Karpas-422 (cell line): ENCODE measurements at regions not wholly inside any gene's neighbourhood (a gene's known extent, or its start where the extent isn't known, plus 50 kb on each side); places are given as distances from the start of the nearest gene placed in this dataset.

Source experiments
- DNase-seq: peaks from one replicate; pipeline ENCODE4 v3.0.0-alpha.2; 2015
- H2AFZ ChIP-seq: fragments of 200-600 bp; sonication (generic); 2 replicates; pipeline ENCODE4 v1.6.1; 2014; ENCODE audit warnings: antibody characterized with exemption, low read length, mixed read lengths
- H3K27ac ChIP-seq: fragments of 200-600 bp; sonication (generic); 2 replicates; pipeline ENCODE4 v1.5.1; 2014; ENCODE audit warnings: mild to moderate bottlenecking, low read length, moderate library complexity
- H3K27me3 ChIP-seq: fragments of 200-600 bp; sonication (generic); 2 replicates; pipeline ENCODE4 v1.6.1; 2014; ENCODE audit warnings: low read length, mixed read lengths
- H3K36me3 ChIP-seq: fragments of 200-600 bp; sonication (generic); 2 replicates; pipeline ENCODE4 v1.6.1; 2014; ENCODE audit warnings: low read length, mixed read lengths; ENCODE audit not compliant: insufficient read depth
- H3K4me1 ChIP-seq: fragments of 200-600 bp; sonication (generic); 2 replicates; pipeline ENCODE4 v1.6.1; 2014; ENCODE audit warnings: mild to moderate bottlenecking, low read length, mixed read lengths
- H3K4me2 ChIP-seq: fragments of 200-600 bp; sonication (generic); 2 replicates; pipeline ENCODE4 v1.6.1; 2014; ENCODE audit warnings: low read length, low read depth, mild to moderate bottlenecking; ENCODE audit not compliant: poor library complexity, severe bottlenecking
- H3K4me3 ChIP-seq: fragments of 200-600 bp; sonication (generic); 2 replicates; pipeline ENCODE4 v1.5.1; 2014; ENCODE audit warnings: mild to moderate bottlenecking, antibody characterized with exemption, low read length, mixed read lengths
- H3K79me2 ChIP-seq: fragments of 200-600 bp; sonication (generic); 2 replicates; pipeline ENCODE4 v1.6.1; 2014; ENCODE audit warnings: mild to moderate bottlenecking, low read length, mixed read lengths
- H3K9ac ChIP-seq: fragments of 200-600 bp; sonication (generic); 2 replicates; pipeline ENCODE4 v1.6.0; 2014; ENCODE audit warnings: low read length
- H3K9me2 ChIP-seq: fragments of 200-600 bp; sonication (generic), shearing (Covaris generic); replicated peaks from 2 replicates; pipeline ENCODE4 v1.6.0; 2014; ENCODE audit warnings: mild to moderate bottlenecking, low read length, moderate library complexity; ENCODE audit not compliant: insufficient read depth
- H3K9me3 ChIP-seq: fragments of 300-700, 200-600 bp; sonication (generic); 2 replicates; pipeline ENCODE4 v1.6.1; 2014; ENCODE audit warnings: low read length, mixed read lengths
- H4K20me1 ChIP-seq: fragments of 200-600 bp; sonication (generic); 2 replicates; pipeline ENCODE4 v1.6.1; 2014; ENCODE audit warnings: mild to moderate bottlenecking, antibody characterized with exemption, low read length, low read depth; ENCODE audit not compliant: insufficient read depth

GRCh38 chr17:68785565-68786486 is 169.4 kb downstream of the ABCA8 start:
- Histone ChIP-seq H3K79me2 (no peaks in the 10 kb centered on the region), H3K4me3 (no peak overlapping the region), H3K36me3 (no peaks in the 10 kb centered on the region), H3K4me2 (no peak overlapping the region), H3K4me1 (no peaks in the 10 kb centered on the region), H3K27ac (no peak overlapping the region), H3K9me3 (no peaks in the 10 kb centered on the region), H3K9ac (no peak overlapping the region), H3K9me2 (no peaks in the 10 kb centered on the region), H2AFZ (no peak overlapping the region), H3K27me3 (no peaks in the 10 kb centered on the region), H4K20me1 (no peaks in the 10 kb centered on the region)
- no peak for DNase-seq

- Histone ChIP-seq H2AFZ (no peak overlapping the region), H3K27me3 (no peaks in the 10 kb centered on the region), H3K9me3 (no peaks in the 10 kb centered on the region), H3K4me3 (no peak overlapping the region), H3K9me2 (no peaks in the 10 kb centered on the region), H3K79me2 (no peaks in the 10 kb centered on the region), H3K36me3 (no peaks in the 10 kb centered on the region), H3K4me1 (no peaks in the 10 kb centered on the region), H3K9ac (no peak overlapping the region), H3K27ac (no peak overlapping the region), H3K4me2 (no peak overlapping the region), H4K20me1 (no peaks in the 10 kb centered on the region)
- no peak for DNase-seq
Measured at GRCh38 chr17:68784431-68784830, 170.8 kb downstream of the ABCA8 start.

GRCh38 chr17:68783861-68784260 is 171.3 kb downstream of the ABCA8 start:
- Histone ChIP-seq H3K9ac (no peak overlapping the region), H3K9me3 (no peaks in the 10 kb centered on the region), H3K9me2 (no peaks in the 10 kb centered on the region), H3K27me3 (0 out of 2 replicates have a peak, but pooled peaks cover 2% of the 10 kb centered on the region), H3K4me1 (no peaks in the 10 kb centered on the region), H3K36me3 (no peaks in the 10 kb centered on the region), H4K20me1 (no peaks in the 10 kb centered on the region), H3K4me2 (no peak overlapping the region), H3K79me2 (no peaks in the 10 kb centered on the region), H2AFZ (no peak overlapping the region), H3K4me3 (no peak overlapping the region), H3K27ac (no peak overlapping the region)
- no peak for DNase-seq

GRCh38 chr17:68782789-68783188 is 172.4 kb downstream of the ABCA8 start:
- no peaks in the 10 kb centered on the region for H3K4me1 ChIP-seq
- H3K36me3 ChIP-seq: no peaks in the 10 kb centered on the region
- no peaks in the 10 kb centered on the region for H3K9me2 ChIP-seq
- 0 out of 2 replicates have a peak, but pooled peaks cover 2% of the 10 kb centered on the region for H3K27me3 ChIP-seq
- no peaks in the 10 kb centered on the region for H3K79me2 ChIP-seq
- H3K9ac ChIP-seq: no peak overlapping the region
- DNase-seq: no peak
- no peak overlapping the region for H3K27ac ChIP-seq
- no peaks in the 10 kb centered on the region for H3K9me3 ChIP-seq
- H4K20me1 ChIP-seq: no peaks in the 10 kb centered on the region
- no peak overlapping the region for H3K4me3 ChIP-seq
- H2AFZ ChIP-seq: no peak overlapping the region
- no peak overlapping the region for H3K4me2 ChIP-seq

GRCh38 chr17:68780596-68780995 is 174.6 kb downstream of the ABCA8 start:
- H3K27me3 ChIP-seq: 0 out of 2 replicates have a peak, but pooled peaks cover 2% of the 10 kb centered on the region
- no peak for DNase-seq

GRCh38 chr17:68778726-68779125 is 176.5 kb downstream of the ABCA8 start:
- no peaks in the 10 kb centered on the region for H3K9me2 ChIP-seq
- H3K4me1 ChIP-seq: no peaks in the 10 kb centered on the region
- H3K4me2 ChIP-seq: no peak overlapping the region
- DNase-seq: no peak
- H4K20me1 ChIP-seq: no peaks in the 10 kb centered on the region
- H2AFZ ChIP-seq: no peak overlapping the region
- H3K4me3 ChIP-seq: no peak overlapping the region
- H3K79me2 ChIP-seq: no peaks in the 10 kb centered on the region
- H3K27ac ChIP-seq: no peak overlapping the region
- no peaks in the 10 kb centered on the region for H3K9me3 ChIP-seq
- no peaks in the 10 kb centered on the region for H3K36me3 ChIP-seq
- no peak overlapping the region for H3K9ac ChIP-seq
- 0 out of 2 replicates have a peak, but pooled peaks cover 2% of the 10 kb centered on the region for H3K27me3 ChIP-seq

More at GRCh38 chr17:68780596-68780995, 174.6 kb downstream of the ABCA8 start:
- no peak overlapping the region for H2AFZ ChIP-seq
- no peaks in the 10 kb centered on the region for H3K9me2 ChIP-seq
- no peaks in the 10 kb centered on the region for H4K20me1 ChIP-seq
- H3K4me3 ChIP-seq: no peak overlapping the region
- H3K36me3 ChIP-seq: no peaks in the 10 kb centered on the region
- H3K9me3 ChIP-seq: no peaks in the 10 kb centered on the region
- H3K4me2 ChIP-seq: no peak overlapping the region
- H3K27ac ChIP-seq: no peak overlapping the region
- H3K9ac ChIP-seq: no peak overlapping the region
- H3K4me1 ChIP-seq: no peaks in the 10 kb centered on the region
- H3K79me2 ChIP-seq: no peaks in the 10 kb centered on the region

GRCh38 chr17:68777856-68778694 is 176.9 kb upstream of the FAM20A start:
- H3K4me2 ChIP-seq: no peak overlapping the region
- 0 out of 2 replicates have a peak, but pooled peaks cover 2% of the 10 kb centered on the region for H3K27me3 ChIP-seq
- H3K4me3 ChIP-seq: no peak overlapping the region
- no peak overlapping the region for H3K9ac ChIP-seq
- H3K4me1 ChIP-seq: no peaks in the 10 kb centered on the region
- no peaks in the 10 kb centered on the region for H3K79me2 ChIP-seq
- no peaks in the 10 kb centered on the region for H4K20me1 ChIP-seq
- no peak overlapping the region for H3K27ac ChIP-seq
- H2AFZ ChIP-seq: no peak overlapping the region
- no peaks in the 10 kb centered on the region for H3K9me2 ChIP-seq
- no peaks in the 10 kb centered on the region for H3K9me3 ChIP-seq
- no peak for DNase-seq
- H3K36me3 ChIP-seq: no peaks in the 10 kb centered on the region

- peak; percentile 72 for DNase-seq
Measured at GRCh38 chr17:68777243-68777855, 176.2 kb upstream of the FAM20A start.

More at GRCh38 chr17:68777243-68777855, 176.2 kb upstream of the FAM20A start:
- Histone ChIP-seq H3K27ac (no peak overlapping the region), H3K27me3 (0 out of 2 replicates have a peak, but pooled peaks cover 2% of the 10 kb centered on the region), H3K9me3 (no peaks in the 10 kb centered on the region), H3K9ac (no peak overlapping the region), H3K79me2 (no peaks in the 10 kb centered on the region), H3K36me3 (no peaks in the 10 kb centered on the region), H3K4me1 (no peaks in the 10 kb centered on the region), H3K4me2 (no peak overlapping the region), H3K4me3 (no peak overlapping the region), H4K20me1 (no peaks in the 10 kb centered on the region), H3K9me2 (no peaks in the 10 kb centered on the region), H2AFZ (no peak overlapping the region)
